Trophoblast cell (in vitro differentiated cells and primary cell): ENCODE measurements at regions not wholly inside any gene's neighbourhood (a gene's known extent, or its start where the extent isn't known, plus 50 kb on each side); places are given as distances from the start of the nearest gene placed in this dataset.

ENCODE experiments used
- DNase-seq, 2 donors: peaks; one replicate each; pipeline ENCODE4 v3.0.0-alpha.2; 2016
- H2AFZ ChIP-seq: 2 replicates; pipeline ENCODE4 v1.6.1; 2013; ENCODE audit warnings: low read length, moderate library complexity, mild to moderate bottlenecking; ENCODE audit not compliant: insufficient read depth, poor library complexity
- H2AK5ac ChIP-seq: 2 replicates; pipeline ENCODE4 v1.6.1; 2013; ENCODE audit warnings: mild to moderate bottlenecking, low read length
- H2BK120ac ChIP-seq: 2 replicates; pipeline ENCODE4 v1.6.1; 2013; ENCODE audit warnings: low read length, mild to moderate bottlenecking, moderate library complexity; ENCODE audit not compliant: insufficient read depth, poor library complexity
- H2BK12ac ChIP-seq: 2 replicates; pipeline ENCODE4 v1.6.1; 2013; ENCODE audit warnings: mild to moderate bottlenecking, low read length, moderate library complexity
- H2BK5ac ChIP-seq: 2 replicates; pipeline ENCODE4 v1.6.1; 2013; ENCODE audit warnings: low read length, low read depth, moderate library complexity, mild to moderate bottlenecking; ENCODE audit not compliant: poor library complexity
- H3K14ac ChIP-seq: 2 replicates; pipeline ENCODE4 v1.6.1; 2013; ENCODE audit warnings: mild to moderate bottlenecking, low read length
- H3K18ac ChIP-seq: 2 replicates; pipeline ENCODE4 v1.6.1; 2013; ENCODE audit warnings: mild to moderate bottlenecking, low read length
- H3K23ac ChIP-seq: 2 replicates; pipeline ENCODE4 v1.6.1; 2013; ENCODE audit warnings: low read length
- H3K27ac ChIP-seq: 2 replicates; pipeline ENCODE4 v1.5.1; 2013; ENCODE audit warnings: low read depth, mild to moderate bottlenecking, inconsistent platforms, low read length, moderate library complexity
- H3K27me3 ChIP-seq: 2 replicates; pipeline ENCODE4 v1.6.1; 2013; ENCODE audit warnings: inconsistent platforms, mild to moderate bottlenecking, low read length, moderate library complexity; ENCODE audit not compliant: insufficient read depth
- H3K36me3 ChIP-seq, 2 experiments: 1 replicate in 1 of 2; 2 replicates in 1 of 2; pipeline ENCODE4 v1.6.1; 2013; ENCODE audit warnings: low read length in 2 of 2, mild to moderate bottlenecking in 2 of 2, moderate library complexity in 1 of 2; ENCODE audit not compliant: insufficient read depth in 2 of 2, control insufficient read depth in 1 of 2
- H3K4ac ChIP-seq: 2 replicates; pipeline ENCODE4 v1.6.1; 2013; ENCODE audit warnings: low read depth, mild to moderate bottlenecking, low read length, moderate library complexity
- H3K4me1 ChIP-seq, 2 experiments: 1 replicate in 1 of 2; 2 replicates in 1 of 2; pipeline ENCODE4 v1.6.1; 2013; ENCODE audit warnings: low read length in 2 of 2, mild to moderate bottlenecking in 2 of 2, moderate library complexity in 1 of 2; ENCODE audit not compliant: insufficient read depth in 2 of 2, control insufficient read depth in 1 of 2
- H3K4me2 ChIP-seq: 2 replicates; pipeline ENCODE4 v1.6.1; 2013; ENCODE audit warnings: inconsistent platforms, mild to moderate bottlenecking, low read length, moderate library complexity
- H3K4me3 ChIP-seq: 2 replicates; pipeline ENCODE4 v1.5.1; 2013; ENCODE audit warnings: mild to moderate bottlenecking, low read depth, low read length, inconsistent platforms
- H3K79me1 ChIP-seq: one replicate; pipeline ENCODE4 v1.6.1; 2013; ENCODE audit warnings: low read length
- H3K79me2 ChIP-seq: 2 replicates; pipeline ENCODE4 v1.6.1; 2013; ENCODE audit warnings: low read length, mild to moderate bottlenecking; ENCODE audit not compliant: control insufficient read depth, insufficient read depth, poor library complexity
- H3K9ac ChIP-seq: 2 replicates; pipeline ENCODE4 v1.6.1; 2013; ENCODE audit warnings: mild to moderate bottlenecking, low read length
- H3K9me3 ChIP-seq: 2 replicates; pipeline ENCODE4 v1.6.1; 2013; ENCODE audit warnings: low read depth, mild to moderate bottlenecking, control low read depth, inconsistent platforms, low read length; ENCODE audit not compliant: insufficient read depth
- H4K12ac ChIP-seq: 2 replicates; pipeline ENCODE4 v1.6.1; 2013; ENCODE audit warnings: low read depth, mild to moderate bottlenecking, low read length, moderate library complexity
- H4K8ac ChIP-seq: 2 replicates; pipeline ENCODE4 v1.6.1; 2013; ENCODE audit warnings: low read depth, mild to moderate bottlenecking, low read length, moderate library complexity
- H4K91ac ChIP-seq: one replicate; pipeline ENCODE4 v1.6.1; 2013; ENCODE audit warnings: low read depth, mild to moderate bottlenecking, low read length, moderate library complexity
- WGBS: extraction: QIAGEN DNeasy Blood & Tissue Kit; methylation state at CpG from one replicate; pipeline ENCODE4 v1.1.7; 2013; ENCODE audit warnings: missing lambda C conversion rate; ENCODE audit not compliant: insufficient read length, insufficient coverage; ENCODE audit errors: extremely low coverage; 5-methylcytosine and 5-hydroxymethylcytosine counted together

DNA sequence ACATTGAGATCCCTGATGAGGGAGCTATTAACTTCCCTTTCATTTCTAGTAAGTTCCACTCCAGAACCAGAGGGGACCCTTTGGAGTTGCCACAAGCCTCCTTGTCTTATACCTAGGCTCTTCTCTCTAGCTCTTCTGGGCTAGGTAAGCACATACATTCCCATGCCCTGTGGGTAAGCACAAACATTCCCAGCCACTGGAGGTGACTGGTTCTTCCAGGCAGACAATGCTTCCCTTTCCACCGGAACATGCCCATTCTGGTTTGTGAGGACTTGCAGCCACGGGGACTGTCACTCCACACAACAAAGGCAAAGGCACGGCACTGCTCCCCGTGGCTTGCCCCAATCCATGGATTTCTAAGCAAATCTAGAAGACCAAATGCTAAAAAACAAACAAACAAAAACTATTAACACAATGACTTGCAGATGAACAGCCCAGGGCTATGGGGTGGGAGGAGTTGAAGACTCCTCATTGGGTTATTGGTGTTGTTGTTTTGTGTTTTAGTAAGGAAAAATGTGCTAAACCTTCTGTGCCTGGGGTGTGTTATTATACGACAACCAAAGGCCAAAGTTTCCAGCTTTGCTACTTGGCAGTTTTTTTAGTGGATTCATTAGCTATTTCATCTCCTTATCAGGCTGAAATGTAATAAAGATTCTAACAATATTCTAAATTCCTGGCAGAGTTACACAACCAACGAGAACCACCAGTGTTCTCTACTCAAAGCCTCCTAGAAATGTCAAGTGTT is 276.2 kb downstream of the SYK start:
- Histone ChIP-seq H4K12ac (no peak overlapping the region), H3K9ac (no peak overlapping the region), H2BK120ac (no peak overlapping the region), H2BK5ac (no peak overlapping the region), H2AK5ac (no peak overlapping the region), H3K4me3 (no peak overlapping the region), H3K27ac (no peak overlapping the region), H3K23ac (no peak overlapping the region), H4K8ac (no peak overlapping the region), H3K36me3 (no peaks in the 10 kb centered on the region), H2BK12ac (no peak overlapping the region), H3K27me3 (no peaks in the 10 kb centered on the region), H3K14ac (no peak overlapping the region), H3K4me2 (peak overlapping the region; percentile 0), H3K4ac (no peak overlapping the region), H3K4me1 (peaks cover 11 to 21% of the 10 kb centered on the region in 2 experiments), H2AFZ (no peak overlapping the region), H3K79me2 (no peaks in the 10 kb centered on the region), H4K91ac (no peak overlapping the region), H3K79me1 (no peaks in the 10 kb centered on the region), H3K18ac (no peak overlapping the region), H3K9me3 (no peaks in the 10 kb centered on the region)
- WGBS = no CpG with 5 or more reads among the region's 6 CpGs
- peak; percentile 55 to 86 for DNase-seq

- Histone ChIP-seq H2BK12ac (no peak overlapping the region), H3K14ac (no peak overlapping the region), H3K4ac (no peak overlapping the region), H3K27me3 (no peaks in the 10 kb centered on the region), H4K91ac (no peak overlapping the region), H2BK5ac (no peak overlapping the region), H3K4me1 (peaks cover 11 to 21% of the 10 kb centered on the region in 2 experiments), H2AK5ac (no peak overlapping the region), H3K18ac (no peak overlapping the region), H3K4me3 (no peak overlapping the region), H3K27ac (no peak overlapping the region), H3K36me3 (no peaks in the 10 kb centered on the region), H3K9me3 (no peaks in the 10 kb centered on the region), H3K9ac (no peak overlapping the region), H2BK120ac (no peak overlapping the region), H4K8ac (no peak overlapping the region), H3K4me2 (no peak overlapping the region), H3K79me1 (no peaks in the 10 kb centered on the region), H2AFZ (no peak overlapping the region), H3K79me2 (no peaks in the 10 kb centered on the region), H4K12ac (no peak overlapping the region), H3K23ac (no peak overlapping the region)
- no peak for DNase-seq
- WGBS = no CpG with 5 or more reads among the region's 5 CpGs
Observed at GRCh38 chr9:91078369-91078695, 276.7 kb downstream of the SYK start.

- WGBS = no CpG with 5 or more reads among the region's 4 CpGs
- H3K23ac ChIP-seq = no peak overlapping the region
- no peak overlapping the region for H3K4me3 ChIP-seq
- no peaks in the 10 kb centered on the region for H3K27me3 ChIP-seq
- no peak overlapping the region for H2BK12ac ChIP-seq
- H3K4ac ChIP-seq = no peak overlapping the region
- no peak overlapping the region for H3K14ac ChIP-seq
- H3K36me3 ChIP-seq = no peaks in the 10 kb centered on the region
- no peak overlapping the region for H3K18ac ChIP-seq
- no peak overlapping the region for H2AFZ ChIP-seq
- H4K8ac ChIP-seq = no peak overlapping the region
- H3K9ac ChIP-seq = no peak overlapping the region
- peaks cover 0 to 1% of the 10 kb centered on the region in 2 experiments for H3K4me1 ChIP-seq
- no peak for DNase-seq
- H3K27ac ChIP-seq = no peak overlapping the region
- no peak overlapping the region for H3K4me2 ChIP-seq
- H3K9me3 ChIP-seq = no peaks in the 10 kb centered on the region
- H4K12ac ChIP-seq = no peak overlapping the region
- no peak overlapping the region for H2BK5ac ChIP-seq
- no peaks in the 10 kb centered on the region for H3K79me2 ChIP-seq
- H3K79me1 ChIP-seq = no peaks in the 10 kb centered on the region
- no peak overlapping the region for H4K91ac ChIP-seq
- no peak overlapping the region for H2AK5ac ChIP-seq
- no peak overlapping the region for H2BK120ac ChIP-seq
Observed at GRCh38 chr9:91082731-91083130, 279.0 kb downstream of the AUH start.

DNA sequence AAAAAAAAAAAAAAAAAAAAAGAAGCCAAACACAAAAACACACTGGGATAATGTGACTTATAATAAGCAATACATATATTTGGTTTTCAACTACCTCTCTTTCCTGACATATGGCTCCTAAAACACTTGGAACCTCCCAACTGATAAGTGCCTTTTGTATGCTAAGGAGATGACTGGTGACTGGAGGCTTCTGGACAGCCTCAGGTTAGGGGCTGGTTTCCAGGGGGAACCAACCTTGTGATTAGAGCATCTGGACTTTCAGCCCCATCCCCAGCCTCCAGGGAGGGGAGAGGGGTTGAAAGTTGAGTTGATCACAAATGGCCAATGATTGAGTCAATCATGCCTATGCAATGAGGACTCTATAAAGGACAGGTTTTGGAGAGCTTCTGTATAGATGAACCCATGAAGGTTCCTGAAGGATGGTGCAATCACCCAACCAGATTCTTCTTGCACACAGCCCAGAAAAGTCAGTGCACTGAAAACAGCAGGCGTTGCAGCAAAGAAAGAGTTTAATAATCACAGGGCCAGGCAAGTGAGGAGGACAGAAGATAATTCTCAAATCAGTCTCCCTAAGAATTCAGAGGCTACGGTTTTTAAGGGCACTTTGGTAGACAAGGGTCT is 276.7 kb downstream of the AUH start:
- WGBS = no CpG with 5 or more reads among the region's 2 CpGs
- H3K18ac ChIP-seq = no peak overlapping the region
- H3K27me3 ChIP-seq = no peaks in the 10 kb centered on the region
- no peak overlapping the region for H4K8ac ChIP-seq
- no peaks in the 10 kb centered on the region for H3K79me1 ChIP-seq
- no peaks in the 10 kb centered on the region for H3K36me3 ChIP-seq
- H3K14ac ChIP-seq = no peak overlapping the region
- H3K79me2 ChIP-seq = no peaks in the 10 kb centered on the region
- H4K91ac ChIP-seq = no peak overlapping the region
- H3K9me3 ChIP-seq = no peaks in the 10 kb centered on the region
- H2BK120ac ChIP-seq = no peak overlapping the region
- H2AK5ac ChIP-seq = no peak overlapping the region
- no peak overlapping the region for H2BK12ac ChIP-seq
- H3K4me1 ChIP-seq = no peaks in the 10 kb centered on the region
- no peak overlapping the region for H4K12ac ChIP-seq
- peak in 1 of 2 donors; percentile 23 for DNase-seq
- H2AFZ ChIP-seq = no peak overlapping the region
- no peak overlapping the region for H3K9ac ChIP-seq
- H3K4me2 ChIP-seq = no peak overlapping the region
- H3K4ac ChIP-seq = no peak overlapping the region
- H2BK5ac ChIP-seq = no peak overlapping the region
- H3K23ac ChIP-seq = no peak overlapping the region
- H3K4me3 ChIP-seq = no peak overlapping the region
- H3K27ac ChIP-seq = no peak overlapping the region
